ENCODE measurements at regions not wholly inside any gene's neighbourhood (a gene's known extent, or its start where the extent isn't known, plus 50 kb on each side); places are given as distances from the start of the nearest gene placed in this dataset.
"Not testable (repeated sequence)": the region's sequence is repeated elsewhere in the genome, so short reads cannot be mapped to it uniquely, and the experiment has no call there.

DNA sequence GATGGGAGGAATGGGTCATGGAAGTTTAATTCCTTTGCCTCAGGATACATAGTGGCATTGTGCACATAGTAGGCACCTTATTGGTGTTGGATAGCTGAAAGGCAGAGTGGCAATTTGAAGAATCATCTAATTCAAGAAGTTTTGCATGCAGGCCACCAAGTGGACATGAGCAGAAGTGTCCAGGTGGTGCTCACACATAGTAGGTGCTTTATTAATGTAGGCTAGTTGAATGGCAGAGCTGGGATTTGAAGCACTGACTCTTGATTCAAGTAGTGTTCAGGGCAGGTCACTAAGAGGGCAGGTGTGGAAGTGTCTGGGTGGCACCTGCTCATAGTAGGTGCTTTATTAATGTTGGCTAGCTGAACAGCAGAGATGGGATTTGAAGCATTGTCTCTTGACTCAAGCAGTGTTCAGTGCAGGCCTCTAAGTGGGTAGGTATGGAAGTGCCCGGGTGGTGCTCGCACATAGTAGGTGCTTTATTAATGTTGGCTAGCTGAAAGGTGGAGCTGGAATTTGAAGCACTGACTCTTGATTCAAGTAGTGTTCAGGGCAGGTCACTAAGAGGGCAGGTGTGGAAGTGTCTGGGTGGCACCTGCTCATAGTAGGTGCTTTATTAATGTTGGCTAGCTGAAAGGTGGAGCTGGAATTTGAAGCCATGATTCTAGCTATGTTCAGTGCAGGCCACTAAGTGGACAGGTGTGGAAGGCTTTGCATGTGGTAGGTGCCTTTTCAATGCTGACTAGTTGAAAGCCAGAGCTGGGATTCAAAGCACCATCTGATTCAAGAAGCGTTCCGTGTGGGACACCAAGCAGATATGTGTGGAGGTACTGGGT lies 58.3 kb upstream of the SORCS2 start:
- H4K20me1 ChIP-seq (replicated peaks; ENCODE audit: control insufficient read depth, insufficient read depth, low read length); CTCF ChIA-PET (ENCODE audit: low intra/inter-chr PET ratio); ATAC-seq; DNase-seq (ENCODE audit: extremely low read depth in 1 of 4, low spot score in 3 of 4); in situ Hi-C loops (cut with MboI); H3K9me1 ChIP-seq (ENCODE audit: control insufficient read depth, insufficient read depth, low read length); H2AFZ ChIP-seq (ENCODE audit: low read depth, low read length); H3K27ac ChIP-seq (ENCODE audit: extremely low read depth, low read depth, low read length); H3K9ac ChIP-seq (ENCODE audit: insufficient read depth in 1 of 2, low read depth in 2 of 2, low read length in 2 of 2); H3K36me3 ChIP-seq (ENCODE audit: control insufficient read depth, insufficient read depth, low read length); FAIRE-seq; intact Hi-C loops (cut with micrococcal nuclease); H3K9me3 ChIP-seq (replicated peaks; ENCODE audit: control insufficient read depth, insufficient read depth, low read depth, low read length); H3K4me2 ChIP-seq (ENCODE audit: insufficient read depth, low read length); H3K4me3 ChIP-seq; BruUV-seq (replicated peaks); H3K79me2 ChIP-seq (ENCODE audit: control insufficient read depth, insufficient read depth, low read length): not testable (repeated sequence)
- POLR2A ChIA-PET = interaction anchor here (0.5 to 0.6 kb wide), 2 partner anchors 11 to 30 kb away, joined by 3 read pairs; no protein-coding TSS in a partner anchor
- 25% methylated on average over 4 of the region's 4 CpGs for WGBS (ENCODE audit: insufficient coverage, low coverage, missing lambda C conversion rate)
- TF ChIP-seq CHD4 (IDR thresholded peaks at IDR 0.05; ENCODE audit: insufficient read depth, insufficient replicate concordance, low read depth, low read length, poor library complexity, severe bottlenecking) (peak; percentile 95), ZKSCAN1 (IDR thresholded peaks at IDR 0.05; ENCODE audit: low read depth, low read length) (peak; percentile 99), ADNP (tag; IDR thresholded peaks at IDR 0.05) (peak; percentile 84), KDM1A (IDR thresholded peaks at IDR 0.05) (peak in 1 of 2 experiments; percentile 58; a peak in 1 of 4 replicates)
- TF ChIP-seq, protein P1, sequence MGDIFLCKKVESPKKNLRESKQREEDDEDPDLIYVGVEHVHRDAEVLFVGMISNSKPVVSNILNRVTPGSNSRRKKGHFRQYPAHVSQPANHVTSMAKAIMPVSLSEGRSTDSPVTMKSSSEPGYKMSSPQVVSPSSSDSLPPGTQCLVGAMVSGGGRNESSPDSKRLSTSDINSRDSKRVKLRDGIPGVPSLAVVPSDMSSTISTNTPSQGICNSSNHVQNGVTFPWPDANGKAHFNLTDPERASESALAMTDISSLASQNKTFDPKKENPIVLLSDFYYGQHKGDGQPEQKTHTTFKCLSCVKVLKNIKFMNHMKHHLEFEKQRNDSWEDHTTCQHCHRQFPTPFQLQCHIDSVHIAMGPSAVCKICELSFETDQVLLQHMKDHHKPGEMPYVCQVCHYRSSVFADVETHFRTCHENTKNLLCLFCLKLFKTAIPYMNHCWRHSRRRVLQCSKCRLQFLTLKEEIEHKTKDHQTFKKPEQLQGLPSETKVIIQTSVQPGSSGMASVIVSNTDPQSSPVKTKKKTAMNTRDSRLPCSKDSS (IDR thresholded peaks at IDR 0.05; ENCODE audit: low read depth, partially characterized antibody) = peak; percentile 38
- TF ChIP-seq, protein P2, sequence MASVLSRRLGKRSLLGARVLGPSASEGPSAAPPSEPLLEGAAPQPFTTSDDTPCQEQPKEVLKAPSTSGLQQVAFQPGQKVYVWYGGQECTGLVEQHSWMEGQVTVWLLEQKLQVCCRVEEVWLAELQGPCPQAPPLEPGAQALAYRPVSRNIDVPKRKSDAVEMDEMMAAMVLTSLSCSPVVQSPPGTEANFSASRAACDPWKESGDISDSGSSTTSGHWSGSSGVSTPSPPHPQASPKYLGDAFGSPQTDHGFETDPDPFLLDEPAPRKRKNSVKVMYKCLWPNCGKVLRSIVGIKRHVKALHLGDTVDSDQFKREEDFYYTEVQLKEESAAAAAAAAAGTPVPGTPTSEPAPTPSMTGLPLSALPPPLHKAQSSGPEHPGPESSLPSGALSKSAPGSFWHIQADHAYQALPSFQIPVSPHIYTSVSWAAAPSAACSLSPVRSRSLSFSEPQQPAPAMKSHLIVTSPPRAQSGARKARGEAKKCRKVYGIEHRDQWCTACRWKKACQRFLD (CRISPR knock-in tag; IDR thresholded peaks at IDR 0.05) = 0 out of 2 replicates have a peak, but pooled peaks have one; percentile 18
- H3K4me1 ChIP-seq (replicated peaks in 1 of 2; ENCODE audit: control insufficient read depth in 2 of 2, insufficient read depth in 2 of 2, low read length in 2 of 2) = peaks cover 0 to 14% of the 10 kb centered on the region in 2 experiments; a peak in 1 of 5 replicates
- H3K27me3 ChIP-seq (ENCODE audit: control insufficient read depth in 2 of 2, insufficient read depth in 2 of 2, low read length in 2 of 2) = peaks cover 12 to 60% of the 10 kb centered on the region in 2 experiments; a peak in 4 of 5 replicates

Measured in K562 (cell line).